K562 (cell line): ENCODE measurements at regions not wholly inside any gene's neighbourhood (a gene's known extent, or its start where the extent isn't known, plus 50 kb on each side); places are given as distances from the start of the nearest gene placed in this dataset.

Experiments used
- CBFB ChIP-seq: sonication (generic); formaldehyde crosslinking; IDR thresholded peaks from 2 replicates; pipeline ENCODE4 v1.4.0; 2020; ENCODE audit warnings: mild to moderate bottlenecking, missing genetic modification reagents
- CSDE1 ChIP-seq, 2 experiments: fragments of 450-650 bp; IDR thresholded peaks; 2 replicates each; pipeline ENCODE4 v1.6.1; 2016; ENCODE audit warnings: mild to moderate bottlenecking in 1 of 2
- ETV1 ChIP-seq: fragments of 450-650 bp; conservative IDR thresholded peaks from 2 replicates; pipeline ENCODE4 v1.6.1; 2016; ENCODE audit warnings: missing genetic modification characterization, control low read depth, low read depth, missing compliant biosample characterization
- FOXA1 ChIP-seq: fragments of 450-650 bp; IDR thresholded peaks from 2 replicates; pipeline ENCODE4 v1.6.1; 2016; ENCODE audit warnings: mild to moderate bottlenecking, borderline replicate concordance
- NR4A1 ChIP-seq, 2 experiments: fragments of 250-450 bp in 1 of 2; fragments of 450-650 bp in 1 of 2; sonication (Bioruptor Pico) in 1 of 2; IDR thresholded peaks; 2 replicates each; pipeline versions ENCODE4 v1.4.0 to v1.6.1; 2016 to 2020; ENCODE audit warnings: mild to moderate bottlenecking in 2 of 2, missing compliant biosample characterization in 1 of 2, missing genetic modification characterization in 1 of 2, moderate library complexity in 1 of 2
- RBFOX2 ChIP-seq: fragments of 200-400 bp; formaldehyde crosslinking; IDR thresholded peaks from 2 replicates; pipeline ENCODE4 v1.6.1; 2017; ENCODE audit warnings: low read depth, mild to moderate bottlenecking, low read length, moderate library complexity
- TAF7 ChIP-seq: fragments of 450-650 bp; IDR thresholded peaks from 2 replicates; pipeline ENCODE4 v1.6.1; 2016; ENCODE audit warnings: missing genetic modification characterization, missing compliant biosample characterization
- ZBTB17 ChIP-seq: fragments of 450-650 bp; formaldehyde crosslinking; IDR thresholded peaks from 2 replicates; pipeline ENCODE4 v1.4.0; 2020; ENCODE audit warnings: mild to moderate bottlenecking
- ZNF197 ChIP-seq: fragments of 200-800 bp; sonication (Bioruptor generic); IDR thresholded peaks from 2 replicates; pipeline ENCODE4 v1.6.1; 2016; ENCODE audit warnings: low read depth, missing genetic modification characterization, missing compliant biosample characterization
- ZNF324 ChIP-seq: fragments of 250-450 bp; sonication (Bioruptor Pico); IDR thresholded peaks from 2 replicates; pipeline ENCODE4 v1.4.0; 2020; ENCODE audit warnings: mild to moderate bottlenecking
- ZNF551 ChIP-seq: fragments of 250-450 bp; sonication (Bioruptor Pico); IDR thresholded peaks from 2 replicates; pipeline ENCODE4 v1.5.0; 2021; ENCODE audit warnings: mild to moderate bottlenecking, moderate library complexity
- ZNF644 ChIP-seq: fragments of 200-800 bp; sonication (Bioruptor generic); IDR thresholded peaks from 2 replicates; pipeline ENCODE4 v1.6.1; 2016; ENCODE audit warnings: low read depth, missing genetic modification characterization, missing compliant biosample characterization
- TF ChIP-seq, protein P1 (sequence below): fragments of 450-650 bp; IDR thresholded peaks from 2 replicates; pipeline ENCODE4 v1.6.1; 2016; ENCODE audit warnings: mild to moderate bottlenecking, moderate library complexity
- TF ChIP-seq, protein P2 (sequence below), 2 experiments: fragments of 450-650 bp; conservative IDR thresholded peaks; 2 replicates each; pipeline ENCODE4 v1.6.1; 2017; ENCODE audit warnings: mild to moderate bottlenecking in 2 of 2, moderate library complexity in 2 of 2

DNA sequence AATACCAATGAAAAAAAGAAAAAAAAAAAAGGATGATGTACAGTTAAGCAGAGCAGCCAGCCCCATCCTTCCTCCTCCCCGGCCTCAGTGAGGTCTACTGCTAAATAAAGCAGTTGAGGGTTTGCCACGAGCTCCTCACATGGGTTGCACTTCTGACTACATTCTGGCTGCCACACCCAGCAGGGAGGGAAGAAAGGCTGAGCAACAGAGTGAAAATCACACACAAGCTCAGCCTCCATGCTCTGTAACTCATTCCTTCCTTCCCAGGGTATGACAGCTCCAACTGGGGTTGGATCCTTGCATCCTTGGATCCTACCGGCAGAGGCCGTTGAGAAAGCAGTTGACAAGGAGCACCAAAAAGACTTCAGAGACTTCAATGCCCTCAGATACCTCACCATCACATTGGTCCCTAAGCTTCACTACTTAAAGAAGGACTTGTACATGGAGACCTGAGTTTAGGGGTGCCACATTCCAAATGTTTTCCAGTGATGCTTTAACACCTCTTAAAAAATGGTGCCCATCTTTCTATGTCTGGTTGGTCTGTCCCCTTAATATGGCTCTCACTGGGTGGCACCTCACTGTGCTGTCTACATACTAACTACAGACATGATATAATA is 52.9 kb upstream of the PIK3CG start (continued):
- TF ChIP-seq, protein P1, sequence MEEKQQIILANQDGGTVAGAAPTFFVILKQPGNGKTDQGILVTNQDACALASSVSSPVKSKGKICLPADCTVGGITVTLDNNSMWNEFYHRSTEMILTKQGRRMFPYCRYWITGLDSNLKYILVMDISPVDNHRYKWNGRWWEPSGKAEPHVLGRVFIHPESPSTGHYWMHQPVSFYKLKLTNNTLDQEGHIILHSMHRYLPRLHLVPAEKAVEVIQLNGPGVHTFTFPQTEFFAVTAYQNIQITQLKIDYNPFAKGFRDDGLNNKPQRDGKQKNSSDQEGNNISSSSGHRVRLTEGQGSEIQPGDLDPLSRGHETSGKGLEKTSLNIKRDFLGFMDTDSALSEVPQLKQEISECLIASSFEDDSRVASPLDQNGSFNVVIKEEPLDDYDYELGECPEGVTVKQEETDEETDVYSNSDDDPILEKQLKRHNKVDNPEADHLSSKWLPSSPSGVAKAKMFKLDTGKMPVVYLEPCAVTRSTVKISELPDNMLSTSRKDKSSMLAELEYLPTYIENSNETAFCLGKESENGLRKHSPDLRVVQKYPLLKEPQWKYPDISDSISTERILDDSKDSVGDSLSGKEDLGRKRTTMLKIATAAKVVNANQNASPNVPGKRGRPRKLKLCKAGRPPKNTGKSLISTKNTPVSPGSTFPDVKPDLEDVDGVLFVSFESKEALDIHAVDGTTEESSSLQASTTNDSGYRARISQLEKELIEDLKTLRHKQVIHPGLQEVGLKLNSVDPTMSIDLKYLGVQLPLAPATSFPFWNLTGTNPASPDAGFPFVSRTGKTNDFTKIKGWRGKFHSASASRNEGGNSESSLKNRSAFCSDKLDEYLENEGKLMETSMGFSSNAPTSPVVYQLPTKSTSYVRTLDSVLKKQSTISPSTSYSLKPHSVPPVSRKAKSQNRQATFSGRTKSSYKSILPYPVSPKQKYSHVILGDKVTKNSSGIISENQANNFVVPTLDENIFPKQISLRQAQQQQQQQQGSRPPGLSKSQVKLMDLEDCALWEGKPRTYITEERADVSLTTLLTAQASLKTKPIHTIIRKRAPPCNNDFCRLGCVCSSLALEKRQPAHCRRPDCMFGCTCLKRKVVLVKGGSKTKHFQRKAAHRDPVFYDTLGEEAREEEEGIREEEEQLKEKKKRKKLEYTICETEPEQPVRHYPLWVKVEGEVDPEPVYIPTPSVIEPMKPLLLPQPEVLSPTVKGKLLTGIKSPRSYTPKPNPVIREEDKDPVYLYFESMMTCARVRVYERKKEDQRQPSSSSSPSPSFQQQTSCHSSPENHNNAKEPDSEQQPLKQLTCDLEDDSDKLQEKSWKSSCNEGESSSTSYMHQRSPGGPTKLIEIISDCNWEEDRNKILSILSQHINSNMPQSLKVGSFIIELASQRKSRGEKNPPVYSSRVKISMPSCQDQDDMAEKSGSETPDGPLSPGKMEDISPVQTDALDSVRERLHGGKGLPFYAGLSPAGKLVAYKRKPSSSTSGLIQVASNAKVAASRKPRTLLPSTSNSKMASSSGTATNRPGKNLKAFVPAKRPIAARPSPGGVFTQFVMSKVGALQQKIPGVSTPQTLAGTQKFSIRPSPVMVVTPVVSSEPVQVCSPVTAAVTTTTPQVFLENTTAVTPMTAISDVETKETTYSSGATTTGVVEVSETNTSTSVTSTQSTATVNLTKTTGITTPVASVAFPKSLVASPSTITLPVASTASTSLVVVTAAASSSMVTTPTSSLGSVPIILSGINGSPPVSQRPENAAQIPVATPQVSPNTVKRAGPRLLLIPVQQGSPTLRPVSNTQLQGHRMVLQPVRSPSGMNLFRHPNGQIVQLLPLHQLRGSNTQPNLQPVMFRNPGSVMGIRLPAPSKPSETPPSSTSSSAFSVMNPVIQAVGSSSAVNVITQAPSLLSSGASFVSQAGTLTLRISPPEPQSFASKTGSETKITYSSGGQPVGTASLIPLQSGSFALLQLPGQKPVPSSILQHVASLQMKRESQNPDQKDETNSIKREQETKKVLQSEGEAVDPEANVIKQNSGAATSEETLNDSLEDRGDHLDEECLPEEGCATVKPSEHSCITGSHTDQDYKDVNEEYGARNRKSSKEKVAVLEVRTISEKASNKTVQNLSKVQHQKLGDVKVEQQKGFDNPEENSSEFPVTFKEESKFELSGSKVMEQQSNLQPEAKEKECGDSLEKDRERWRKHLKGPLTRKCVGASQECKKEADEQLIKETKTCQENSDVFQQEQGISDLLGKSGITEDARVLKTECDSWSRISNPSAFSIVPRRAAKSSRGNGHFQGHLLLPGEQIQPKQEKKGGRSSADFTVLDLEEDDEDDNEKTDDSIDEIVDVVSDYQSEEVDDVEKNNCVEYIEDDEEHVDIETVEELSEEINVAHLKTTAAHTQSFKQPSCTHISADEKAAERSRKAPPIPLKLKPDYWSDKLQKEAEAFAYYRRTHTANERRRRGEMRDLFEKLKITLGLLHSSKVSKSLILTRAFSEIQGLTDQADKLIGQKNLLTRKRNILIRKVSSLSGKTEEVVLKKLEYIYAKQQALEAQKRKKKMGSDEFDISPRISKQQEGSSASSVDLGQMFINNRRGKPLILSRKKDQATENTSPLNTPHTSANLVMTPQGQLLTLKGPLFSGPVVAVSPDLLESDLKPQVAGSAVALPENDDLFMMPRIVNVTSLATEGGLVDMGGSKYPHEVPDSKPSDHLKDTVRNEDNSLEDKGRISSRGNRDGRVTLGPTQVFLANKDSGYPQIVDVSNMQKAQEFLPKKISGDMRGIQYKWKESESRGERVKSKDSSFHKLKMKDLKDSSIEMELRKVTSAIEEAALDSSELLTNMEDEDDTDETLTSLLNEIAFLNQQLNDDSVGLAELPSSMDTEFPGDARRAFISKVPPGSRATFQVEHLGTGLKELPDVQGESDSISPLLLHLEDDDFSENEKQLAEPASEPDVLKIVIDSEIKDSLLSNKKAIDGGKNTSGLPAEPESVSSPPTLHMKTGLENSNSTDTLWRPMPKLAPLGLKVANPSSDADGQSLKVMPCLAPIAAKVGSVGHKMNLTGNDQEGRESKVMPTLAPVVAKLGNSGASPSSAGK = peak; percentile 97
- TF ChIP-seq ZNF644 (tag) (no peak; the same call in 1 of the 2 replicates), NR4A1 (CRISPR knock-in tag; IDR thresholded peaks at IDR 0.05) (no peak), NR4A1 (tag; IDR thresholded peaks at IDR 0.05) (peak; percentile 83), RBFOX2 (no peak), ZNF324 (CRISPR knock-in tag) (0 out of 2 replicates have a peak, but pooled peaks have one; percentile 8), ZBTB17 (peak; percentile 34; the same call in 1 of the 2 replicates), CSDE1 (IDR thresholded peaks at IDR 0.05) (no peak), ZNF551 (CRISPR knock-in tag) (no peak), ZNF197 (CRISPR knock-in tag) (peak; percentile 69; the same call in 1 of the 2 replicates), TAF7 (no peak), CBFB (CRISPR knock-in tag) (no peak), FOXA1 (no peak), ETV1 (tag) (0 out of 2 replicates have a peak, but pooled peaks have one; percentile 41)
- TF ChIP-seq, protein P2, sequence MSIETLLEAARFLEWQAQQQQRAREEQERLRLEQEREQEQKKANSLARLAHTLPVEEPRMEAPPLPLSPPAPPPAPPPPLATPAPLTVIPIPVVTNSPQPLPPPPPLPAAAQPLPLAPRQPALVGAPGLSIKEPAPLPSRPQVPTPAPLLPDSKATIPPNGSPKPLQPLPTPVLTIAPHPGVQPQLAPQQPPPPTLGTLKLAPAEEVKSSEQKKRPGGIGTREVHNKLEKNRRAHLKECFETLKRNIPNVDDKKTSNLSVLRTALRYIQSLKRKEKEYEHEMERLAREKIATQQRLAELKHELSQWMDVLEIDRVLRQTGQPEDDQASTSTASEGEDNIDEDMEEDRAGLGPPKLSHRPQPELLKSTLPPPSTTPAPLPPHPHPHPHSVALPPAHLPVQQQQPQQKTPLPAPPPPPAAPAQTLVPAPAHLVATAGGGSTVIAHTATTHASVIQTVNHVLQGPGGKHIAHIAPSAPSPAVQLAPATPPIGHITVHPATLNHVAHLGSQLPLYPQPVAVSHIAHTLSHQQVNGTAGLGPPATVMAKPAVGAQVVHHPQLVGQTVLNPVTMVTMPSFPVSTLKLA (conservative IDR thresholded peaks at IDR 0.05) = no peak
